HepG2 (cell line): ENCODE measurements at regions not wholly inside any gene's neighbourhood (a gene's known extent, or its start where the extent isn't known, plus 50 kb on each side); places are given as distances from the start of the nearest gene placed in this dataset.

Experiments used
- ATAC-seq: fragments of 200-7000 bp; cut with Tn5 transposase; 3 replicates; pipeline ENCODE4 v1.9.1; 2020; ENCODE audit warnings: mild to moderate bottlenecking, moderate library complexity
- BruUV-seq: library from RNA; stranded (reverse); fragments of 400-500 nt; replicated peaks from 2 replicates; lab custom pipeline; 2021; lab: Mats Ljungman, UMichigan
- CTCF ChIA-PET: fragments of 300-600 bp; formaldehyde crosslinking; extraction: SDS; loops from one replicate; lab custom pipeline; 2021; ENCODE audit warnings: low total read pairs, inconsistent platforms, low intra/inter-chr PET ratio; lab: Yijun Ruan, JAX
- POLR2A ChIA-PET: fragments of 350-600 bp; sonication (Branson Sonifier 250); formaldehyde crosslinking; loops from one replicate; lab custom pipeline; 2020; ENCODE audit warnings: antibody characterized with exemption, inconsistent platforms; lab: Yijun Ruan, JAX
- DNase-seq: peaks from one replicate; pipeline ENCODE4 v3.0.0-alpha.2; 2015; ENCODE audit warnings: low spot score
- FAIRE-seq: peaks from 3 replicates; lab custom pipeline; 2011; peaks lifted over from hg19 to GRCh38; lab: Jason Lieb, UNC
- H2AFZ ChIP-seq: one replicate; pipeline ENCODE4 v1.6.1; 2011; ENCODE audit warnings: low read length, inconsistent platforms
- H3K27ac ChIP-seq: fragments of 300-600 bp; 3 replicates; pipeline ENCODE4 v1.8.0; 2011; ENCODE audit warnings: mixed run types, mild to moderate bottlenecking, mixed read lengths, low read length, inconsistent platforms; ENCODE audit not compliant: insufficient read depth; ENCODE audit errors: extremely low read length
- H3K27me3 ChIP-seq, 2 experiments: fragments of 200-600 bp in 1 of 2; 2 replicates in 1 of 2; 3 replicates in 1 of 2; pipeline versions ENCODE4 v1.6.0 to v1.8.0; 2011; ENCODE audit warnings: low read length in 2 of 2, mild to moderate bottlenecking in 2 of 2, moderate library complexity in 2 of 2, inconsistent platforms in 1 of 2; ENCODE audit not compliant: insufficient read depth in 2 of 2, control insufficient read depth in 1 of 2
- H3K36me3 ChIP-seq, 2 experiments: fragments of 200-600 bp in 1 of 2; replicated peaks in 1 of 2; 2 replicates in 1 of 2; 3 replicates in 1 of 2; pipeline versions ENCODE4 v1.5.1 to v1.8.0; 2011; ENCODE audit warnings: low read length in 2 of 2, inconsistent platforms in 1 of 2; ENCODE audit not compliant: insufficient read depth in 2 of 2, control insufficient read depth in 1 of 2
- H3K4me1 ChIP-seq: 2 replicates; pipeline ENCODE4 v1.5.1; 2012; ENCODE audit warnings: low read length, inconsistent platforms; ENCODE audit not compliant: insufficient read depth
- H3K4me2 ChIP-seq: 2 replicates; pipeline ENCODE4 v1.6.0; 2011; ENCODE audit warnings: low read depth, low read length, inconsistent platforms
- H3K4me3 ChIP-seq, 3 experiments: fragments of 200-600 bp in 1 of 3; sonication (generic), shearing (Covaris generic) in 1 of 3; replicated peaks in 1 of 3; 2 replicates each; pipeline ENCODE4 v1.5.1; 2011 to 2016; ENCODE audit warnings: low read length in 3 of 3, inconsistent platforms in 2 of 3, low read depth in 2 of 3, mild to moderate bottlenecking in 2 of 3, control low read depth in 1 of 3, mixed read lengths in 1 of 3; ENCODE audit not compliant: insufficient read depth in 1 of 3
- H3K79me2 ChIP-seq: one replicate; pipeline ENCODE4 v1.6.1; 2011; ENCODE audit warnings: low read length, inconsistent platforms; ENCODE audit not compliant: insufficient read depth
- H3K9ac ChIP-seq: 2 replicates; pipeline ENCODE4 v1.6.0; 2011; ENCODE audit warnings: mild to moderate bottlenecking, low read depth, low read length, inconsistent platforms; ENCODE audit not compliant: insufficient read depth
- H3K9me3 ChIP-seq: 2 replicates; pipeline ENCODE4 v1.5.1; 2012; ENCODE audit warnings: mild to moderate bottlenecking, low read length
- H4K20me1 ChIP-seq: 2 replicates; pipeline ENCODE4 v1.6.0; 2011; ENCODE audit warnings: inconsistent platforms, mild to moderate bottlenecking, low read length, moderate library complexity; ENCODE audit not compliant: insufficient read depth
- ATAD3A ChIP-seq: sonication (generic); formaldehyde crosslinking; IDR thresholded peaks from 2 replicates; pipeline ENCODE4 v1.4.0; 2020; ENCODE audit warnings: missing genetic modification reagents
- GPN1 ChIP-seq: sonication (generic); formaldehyde crosslinking; IDR thresholded peaks from 2 replicates; pipeline ENCODE4 v1.5.1; 2020; ENCODE audit warnings: missing genetic modification reagents, borderline replicate concordance
- MED13 ChIP-seq: sonication (generic); formaldehyde crosslinking; IDR thresholded peaks from 2 replicates; pipeline ENCODE4 v1.5.0; 2020; ENCODE audit warnings: missing genetic modification reagents
- PHB2 ChIP-seq: fragments of 450-650 bp; IDR thresholded peaks from 2 replicates; pipeline ENCODE4 v1.6.1; 2018; ENCODE audit not compliant: partially characterized antibody
- RAD21 ChIP-seq: fragments of 450-650 bp; formaldehyde crosslinking; IDR thresholded peaks from 2 replicates; pipeline ENCODE4 v1.5.0; 2020; ENCODE audit warnings: mild to moderate bottlenecking
- SMC3 ChIP-seq: IDR thresholded peaks from 2 replicates; pipeline ENCODE4 v1.6.1; 2011; ENCODE audit warnings: low read length, improper control_type of control experiment
- TBP ChIP-seq: sonication (generic); formaldehyde crosslinking; IDR thresholded peaks from 2 replicates; pipeline ENCODE4 v1.5.0; 2020; ENCODE audit warnings: missing genetic modification reagents
- ZNF660 ChIP-seq: sonication (generic); formaldehyde crosslinking; IDR thresholded peaks from 2 replicates; pipeline ENCODE4 v1.5.1; 2020; ENCODE audit warnings: mild to moderate bottlenecking, low read depth, missing genetic modification reagents, borderline replicate concordance
- ZNF678 ChIP-seq: sonication (generic); formaldehyde crosslinking; IDR thresholded peaks from 2 replicates; pipeline ENCODE4 v1.4.0; 2020; ENCODE audit warnings: mild to moderate bottlenecking, missing genetic modification reagents
- ZNF841 ChIP-seq: sonication (generic); formaldehyde crosslinking; IDR thresholded peaks from 2 replicates; pipeline ENCODE4 v1.8.1; 2023; ENCODE audit warnings: missing genetic modification reagents, borderline replicate concordance
- WGBS: methylation state at CpG from one replicate; pipeline ENCODE4 v1.1.6; 2017; ENCODE audit warnings: low lambda C conversion rate; 5-methylcytosine and 5-hydroxymethylcytosine counted together
- in situ Hi-C: cut with HindIII; loops from 2 replicates; pipeline ENCODE4 v1.10.0; 2017; ENCODE audit warnings: low pct_unique_long_range_greater_than_20kb; ENCODE audit not compliant: extremely low pct_ligation_motif_present
- intact Hi-C: fragments of 100-400 bp; cut with micrococcal nuclease; formaldehyde crosslinking; loops from one replicate; pipeline ENCODE4 v1.10.0; 2022; ENCODE audit not compliant: unreplicated experiment
- TF ChIP-seq, protein P1 (sequence below): sonication (generic); formaldehyde crosslinking; IDR thresholded peaks from 2 replicates; pipeline ENCODE4 v1.5.0; 2020; ENCODE audit warnings: missing genetic modification reagents
- TF ChIP-seq, protein P2 (sequence below), 2 experiments: IDR thresholded peaks; 2 replicates each; pipeline ENCODE4 v1.6.1; 2011 to 2012; ENCODE audit warnings: low read length in 2 of 2, borderline replicate concordance in 1 of 2, low read depth in 1 of 2, mild to moderate bottlenecking in 1 of 2, moderate library complexity in 1 of 2
- TF ChIP-seq, protein P3 (sequence below): sonication (generic); formaldehyde crosslinking; IDR thresholded peaks from 2 replicates; pipeline ENCODE4 v1.5.1; 2020; ENCODE audit warnings: mild to moderate bottlenecking, moderate library complexity, missing genetic modification reagents

DNA sequence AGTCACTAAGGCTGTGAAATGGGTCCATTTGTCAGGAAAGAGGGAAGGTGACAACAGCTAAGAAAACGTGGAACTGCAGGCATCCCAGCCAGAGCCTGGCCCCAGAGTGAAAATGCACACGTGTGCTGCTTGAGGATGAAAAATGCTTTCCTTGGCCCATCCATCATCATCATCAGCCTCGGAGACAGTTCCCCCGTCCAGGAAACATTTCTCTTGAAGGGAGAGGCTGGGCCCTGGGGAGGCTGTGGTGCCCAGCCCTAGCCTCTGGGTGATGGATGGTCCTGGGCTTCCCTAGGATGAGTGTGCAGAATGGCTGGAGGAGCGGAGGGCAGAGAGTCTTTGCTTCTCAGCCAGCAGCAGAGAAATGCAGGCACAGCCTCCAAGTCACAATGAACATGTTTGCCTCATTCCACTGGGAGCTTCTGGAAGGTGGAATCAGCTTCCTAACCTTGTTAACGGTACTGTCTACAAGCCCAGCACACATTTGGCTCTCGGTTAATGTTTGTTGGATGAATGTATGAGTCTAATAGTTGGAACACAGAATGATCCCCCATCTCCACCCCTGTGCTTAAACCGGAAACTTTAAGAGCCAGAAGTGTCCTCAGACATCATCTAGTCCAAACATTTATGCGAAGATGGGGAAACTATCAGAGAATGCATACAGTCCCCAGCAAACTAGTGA lies 164.0 kb downstream of the RDH14 start:
- 17% methylated on average over 9 of the region's 9 CpGs for WGBS
- no peak overlapping the region for H3K4me3 ChIP-seq
- FAIRE-seq, result no peak
- H3K27me3 ChIP-seq, result no peaks in the 10 kb centered on the region; a peak in 1 of 5 replicates
- H3K4me2 ChIP-seq, result no peak overlapping the region
- H3K9ac ChIP-seq, result no peak overlapping the region
- DNase-seq, result no peak
- ChIA-PET POLR2A (no interaction called here), CTCF (no interaction called here)
- H3K27ac ChIP-seq, result no peak overlapping the region
- in situ Hi-C loops, result no loop called here
- no peaks in the 10 kb centered on the region for H3K4me1 ChIP-seq
- H4K20me1 ChIP-seq, result no peaks in the 10 kb centered on the region
- intact Hi-C loops, result no loop called here
- no TSS peak for BruUV-seq
- ATAC-seq, result no peak
- no peaks in the 10 kb centered on the region for H3K9me3 ChIP-seq
- TF ChIP-seq ZNF678 (CRISPR knock-in tag), result no peak
- TF ChIP-seq PHB2, result no peak
- no peak for TF ChIP-seq TBP
- no peak for TF ChIP-seq SMC3
- no peak for TF ChIP-seq ATAD3A (CRISPR knock-in tag)
- H3K36me3 ChIP-seq, result no peaks in the 10 kb centered on the region
- H2AFZ ChIP-seq, result no peak overlapping the region
- H3K79me2 ChIP-seq, result no peaks in the 10 kb centered on the region

DNA sequence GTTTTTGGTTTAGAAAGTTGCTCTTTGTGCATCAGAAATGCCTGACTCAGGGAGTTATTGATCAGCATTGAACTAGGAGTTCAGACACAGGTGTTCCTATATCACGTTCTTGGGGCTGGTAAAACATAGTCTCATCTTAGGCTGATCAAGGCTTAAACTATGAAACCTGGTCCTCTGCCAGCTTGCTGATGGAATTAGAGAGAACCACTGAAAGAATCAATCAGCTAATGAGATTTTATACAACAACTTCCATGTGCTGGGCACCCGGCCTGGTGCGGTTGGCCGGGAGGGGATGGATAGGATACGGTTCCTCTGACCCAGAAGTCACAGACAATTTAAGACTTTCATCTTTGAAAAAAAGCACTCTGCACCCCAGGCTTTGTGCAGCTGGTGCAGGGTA lies 164.9 kb downstream of the RDH14 start:
- H3K27me3 ChIP-seq, result no peaks in the 10 kb centered on the region; a peak in 1 of 5 replicates
- DNase-seq (no peak), ATAC-seq (no peak), FAIRE-seq (no peak)
- no peaks in the 10 kb centered on the region for H3K36me3 ChIP-seq
- POLR2A ChIA-PET, result no interaction called here
- H3K4me2 ChIP-seq, result no peak overlapping the region
- CTCF ChIA-PET, result no interaction called here
- no peak overlapping the region for H3K27ac ChIP-seq
- no peaks in the 10 kb centered on the region for H4K20me1 ChIP-seq
- H3K9ac ChIP-seq, result no peak overlapping the region
- in situ Hi-C loops (no loop called here), intact Hi-C loops (no loop called here)
- H3K4me1 ChIP-seq, result no peaks in the 10 kb centered on the region
- H3K9me3 ChIP-seq, result no peaks in the 10 kb centered on the region
- H2AFZ ChIP-seq, result no peak overlapping the region
- WGBS, result 50% methylated on average over 5 of the region's 5 CpGs
- no peak overlapping the region for H3K4me3 ChIP-seq
- H3K79me2 ChIP-seq, result no peaks in the 10 kb centered on the region
- no TSS peak for BruUV-seq
- TF ChIP-seq ZNF841 (CRISPR knock-in tag) (no peak), ZNF660 (CRISPR knock-in tag) (no peak), GPN1 (CRISPR knock-in tag) (no peak), RAD21 (no peak), MED13 (CRISPR knock-in tag) (no peak)
- TF ChIP-seq, protein P1, sequence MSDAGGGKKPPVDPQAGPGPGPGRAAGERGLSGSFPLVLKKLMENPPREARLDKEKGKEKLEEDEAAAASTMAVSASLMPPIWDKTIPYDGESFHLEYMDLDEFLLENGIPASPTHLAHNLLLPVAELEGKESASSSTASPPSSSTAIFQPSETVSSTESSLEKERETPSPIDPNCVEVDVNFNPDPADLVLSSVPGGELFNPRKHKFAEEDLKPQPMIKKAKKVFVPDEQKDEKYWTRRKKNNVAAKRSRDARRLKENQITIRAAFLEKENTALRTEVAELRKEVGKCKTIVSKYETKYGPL (CRISPR knock-in tag), result no peak
- TF ChIP-seq, protein P2, sequence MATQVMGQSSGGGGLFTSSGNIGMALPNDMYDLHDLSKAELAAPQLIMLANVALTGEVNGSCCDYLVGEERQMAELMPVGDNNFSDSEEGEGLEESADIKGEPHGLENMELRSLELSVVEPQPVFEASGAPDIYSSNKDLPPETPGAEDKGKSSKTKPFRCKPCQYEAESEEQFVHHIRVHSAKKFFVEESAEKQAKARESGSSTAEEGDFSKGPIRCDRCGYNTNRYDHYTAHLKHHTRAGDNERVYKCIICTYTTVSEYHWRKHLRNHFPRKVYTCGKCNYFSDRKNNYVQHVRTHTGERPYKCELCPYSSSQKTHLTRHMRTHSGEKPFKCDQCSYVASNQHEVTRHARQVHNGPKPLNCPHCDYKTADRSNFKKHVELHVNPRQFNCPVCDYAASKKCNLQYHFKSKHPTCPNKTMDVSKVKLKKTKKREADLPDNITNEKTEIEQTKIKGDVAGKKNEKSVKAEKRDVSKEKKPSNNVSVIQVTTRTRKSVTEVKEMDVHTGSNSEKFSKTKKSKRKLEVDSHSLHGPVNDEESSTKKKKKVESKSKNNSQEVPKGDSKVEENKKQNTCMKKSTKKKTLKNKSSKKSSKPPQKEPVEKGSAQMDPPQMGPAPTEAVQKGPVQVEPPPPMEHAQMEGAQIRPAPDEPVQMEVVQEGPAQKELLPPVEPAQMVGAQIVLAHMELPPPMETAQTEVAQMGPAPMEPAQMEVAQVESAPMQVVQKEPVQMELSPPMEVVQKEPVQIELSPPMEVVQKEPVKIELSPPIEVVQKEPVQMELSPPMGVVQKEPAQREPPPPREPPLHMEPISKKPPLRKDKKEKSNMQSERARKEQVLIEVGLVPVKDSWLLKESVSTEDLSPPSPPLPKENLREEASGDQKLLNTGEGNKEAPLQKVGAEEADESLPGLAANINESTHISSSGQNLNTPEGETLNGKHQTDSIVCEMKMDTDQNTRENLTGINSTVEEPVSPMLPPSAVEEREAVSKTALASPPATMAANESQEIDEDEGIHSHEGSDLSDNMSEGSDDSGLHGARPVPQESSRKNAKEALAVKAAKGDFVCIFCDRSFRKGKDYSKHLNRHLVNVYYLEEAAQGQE (IDR thresholded peaks at IDR 0.05; ENCODE audit: borderline replicate concordance in 1 of 2, low read depth in 1 of 2, low read length in 2 of 2), result no peak
- TF ChIP-seq, protein P3, sequence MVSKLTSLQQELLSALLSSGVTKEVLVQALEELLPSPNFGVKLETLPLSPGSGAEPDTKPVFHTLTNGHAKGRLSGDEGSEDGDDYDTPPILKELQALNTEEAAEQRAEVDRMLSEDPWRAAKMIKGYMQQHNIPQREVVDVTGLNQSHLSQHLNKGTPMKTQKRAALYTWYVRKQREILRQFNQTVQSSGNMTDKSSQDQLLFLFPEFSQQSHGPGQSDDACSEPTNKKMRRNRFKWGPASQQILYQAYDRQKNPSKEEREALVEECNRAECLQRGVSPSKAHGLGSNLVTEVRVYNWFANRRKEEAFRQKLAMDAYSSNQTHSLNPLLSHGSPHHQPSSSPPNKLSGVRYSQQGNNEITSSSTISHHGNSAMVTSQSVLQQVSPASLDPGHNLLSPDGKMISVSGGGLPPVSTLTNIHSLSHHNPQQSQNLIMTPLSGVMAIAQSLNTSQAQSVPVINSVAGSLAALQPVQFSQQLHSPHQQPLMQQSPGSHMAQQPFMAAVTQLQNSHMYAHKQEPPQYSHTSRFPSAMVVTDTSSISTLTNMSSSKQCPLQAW (CRISPR knock-in tag), result no peak
